Mesendoderm (in vitro differentiated cells): ENCODE measurements at regions not wholly inside any gene's neighbourhood (a gene's known extent, or its start where the extent isn't known, plus 50 kb on each side); places are given as distances from the start of the nearest gene placed in this dataset.

ENCODE experiments used
- DNase-seq: peaks from one replicate; pipeline ENCODE4 v3.0.0; 2013
- H2AK5ac ChIP-seq: 2 replicates; pipeline ENCODE4 v1.6.1; 2013; ENCODE audit warnings: low read length, inconsistent platforms
- H2BK120ac ChIP-seq: 2 replicates; pipeline ENCODE4 v1.6.1; 2013; ENCODE audit warnings: low read depth, mild to moderate bottlenecking, low read length, moderate library complexity, mixed read lengths
- H2BK15ac ChIP-seq: replicated peaks from 2 replicates; pipeline ENCODE4 v1.6.1; 2013; ENCODE audit warnings: low read depth, mild to moderate bottlenecking, moderate library complexity
- H2BK5ac ChIP-seq: 2 replicates; pipeline ENCODE4 v1.6.1; 2013; ENCODE audit warnings: low read length, inconsistent platforms
- H3K18ac ChIP-seq: 2 replicates; pipeline ENCODE4 v1.6.1; 2013; ENCODE audit warnings: mild to moderate bottlenecking, low read length, mixed read lengths
- H3K23ac ChIP-seq: one replicate; pipeline ENCODE4 v1.6.1; 2013; ENCODE audit warnings: low read length
- H3K27ac ChIP-seq: 2 replicates; pipeline ENCODE4 v1.5.1; 2013; ENCODE audit warnings: low read depth, mild to moderate bottlenecking, inconsistent platforms, low read length, moderate library complexity
- H3K27me3 ChIP-seq: 2 replicates; pipeline ENCODE4 v1.6.1; 2013; ENCODE audit warnings: low read length, control low read depth, mild to moderate bottlenecking, inconsistent platforms; ENCODE audit not compliant: insufficient read depth, poor library complexity
- H3K36me3 ChIP-seq: 2 replicates; pipeline ENCODE4 v1.6.1; 2013; ENCODE audit warnings: low read length, inconsistent platforms; ENCODE audit not compliant: control insufficient read depth, insufficient read depth
- H3K4ac ChIP-seq: one replicate; pipeline ENCODE4 v1.6.1; 2013; ENCODE audit warnings: low read depth, mild to moderate bottlenecking, low read length, moderate library complexity
- H3K4me1 ChIP-seq: 2 replicates; pipeline ENCODE4 v1.6.1; 2013; ENCODE audit warnings: low read depth, low read length, inconsistent platforms; ENCODE audit not compliant: control insufficient read depth
- H3K4me2 ChIP-seq: 2 replicates; pipeline ENCODE4 v1.6.1; 2013; ENCODE audit warnings: low read length
- H3K4me3 ChIP-seq: 2 replicates; pipeline ENCODE4 v1.5.1; 2013; ENCODE audit warnings: mild to moderate bottlenecking, low read length
- H3K56ac ChIP-seq: one replicate; pipeline ENCODE4 v1.6.1; 2013; ENCODE audit warnings: low read length
- H3K79me1 ChIP-seq: 2 replicates; pipeline ENCODE4 v1.6.1; 2013; ENCODE audit warnings: low read length, inconsistent platforms
- H3K79me2 ChIP-seq: 2 replicates; pipeline ENCODE4 v1.6.1; 2013; ENCODE audit warnings: mild to moderate bottlenecking, low read length; ENCODE audit not compliant: control insufficient read depth, insufficient read depth
- H3K9ac ChIP-seq: 2 replicates; pipeline ENCODE4 v1.6.1; 2013; ENCODE audit warnings: low read length, inconsistent platforms
- H4K5ac ChIP-seq: one replicate; pipeline ENCODE4 v1.6.1; 2013; ENCODE audit warnings: low read length
- H4K8ac ChIP-seq: one replicate; pipeline ENCODE4 v1.6.1; 2013; ENCODE audit warnings: low read depth, mild to moderate bottlenecking, control low read depth, low read length, moderate library complexity
- WGBS: extraction: QIAGEN DNeasy Blood & Tissue Kit; methylation state at CpG from one replicate; pipeline ENCODE4 v1.1.7; 2013; ENCODE audit warnings: low lambda C conversion rate, missing lambda C conversion rate; ENCODE audit not compliant: insufficient coverage; ENCODE audit errors: extremely low coverage; 5-methylcytosine and 5-hydroxymethylcytosine counted together

- H3K36me3 ChIP-seq: no peaks in the 10 kb centered on the region
- H4K8ac ChIP-seq: no peak overlapping the region
- H3K27me3 ChIP-seq: no peaks in the 10 kb centered on the region
- H3K9ac ChIP-seq: no peak overlapping the region
- no peak overlapping the region for H3K4me3 ChIP-seq
- no peaks in the 10 kb centered on the region for H3K79me2 ChIP-seq
- no peak overlapping the region for H2BK15ac ChIP-seq
- H3K4me1 ChIP-seq: no peaks in the 10 kb centered on the region
- no peak overlapping the region for H3K56ac ChIP-seq
- no peak overlapping the region for H3K23ac ChIP-seq
- no peak overlapping the region for H2AK5ac ChIP-seq
- H3K18ac ChIP-seq: no peak overlapping the region
- H2BK5ac ChIP-seq: no peak overlapping the region
- no peak for DNase-seq
- H4K5ac ChIP-seq: no peak overlapping the region
- no peak overlapping the region for H3K4me2 ChIP-seq
- H3K79me1 ChIP-seq: no peaks in the 10 kb centered on the region
- no peak overlapping the region for H3K27ac ChIP-seq
- no peak overlapping the region for H3K4ac ChIP-seq
- no peak overlapping the region for H2BK120ac ChIP-seq
Measured at GRCh38 chr4:31338000-31338399, 617.8 kb downstream of the PCDH7 start.

GRCh38 chr4:31341601-31342359 is 621.6 kb downstream of the PCDH7 start:
- Histone ChIP-seq H3K27ac (no peak overlapping the region), H2BK5ac (no peak overlapping the region), H3K4ac (no peak overlapping the region), H3K27me3 (no peaks in the 10 kb centered on the region), H3K23ac (no peak overlapping the region), H3K36me3 (no peaks in the 10 kb centered on the region), H3K18ac (no peak overlapping the region), H3K56ac (no peak overlapping the region), H3K79me2 (no peaks in the 10 kb centered on the region), H4K8ac (no peak overlapping the region), H2AK5ac (no peak overlapping the region), H3K4me2 (no peak overlapping the region), H3K9ac (no peak overlapping the region), H3K4me3 (no peak overlapping the region), H4K5ac (no peak overlapping the region), H3K79me1 (no peaks in the 10 kb centered on the region), H3K4me1 (no peaks in the 10 kb centered on the region), H2BK120ac (no peak overlapping the region), H2BK15ac (no peak overlapping the region)
- no peak for DNase-seq
- WGBS: no CpG with 5 or more reads among the region's 4 CpGs

DNA sequence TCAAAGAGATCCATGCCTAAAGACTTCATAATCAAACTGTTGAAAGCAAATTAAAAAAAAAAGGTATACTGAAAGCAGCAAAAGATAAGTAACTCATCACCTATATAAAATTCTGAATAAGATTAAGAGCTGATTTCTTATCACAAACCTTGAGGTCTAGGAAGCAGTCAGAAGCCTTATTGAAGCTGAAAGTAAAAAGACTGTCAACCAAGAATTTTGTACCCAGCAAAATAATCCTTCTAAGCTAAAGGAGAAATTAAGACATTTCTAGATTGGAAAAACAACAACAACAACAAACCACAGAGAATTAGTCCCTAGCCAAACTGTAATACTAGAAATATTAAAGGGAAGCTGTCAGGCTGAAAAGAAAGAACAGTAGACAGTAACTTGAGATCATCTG is 622.9 kb downstream of the PCDH7 start:
- no peaks in the 10 kb centered on the region for H3K4me1 ChIP-seq
- H3K4me3 ChIP-seq: no peak overlapping the region
- H3K36me3 ChIP-seq: no peaks in the 10 kb centered on the region
- no peak overlapping the region for H3K4me2 ChIP-seq
- no peak overlapping the region for H3K27ac ChIP-seq
- no peak overlapping the region for H3K4ac ChIP-seq
- H2BK120ac ChIP-seq: no peak overlapping the region
- H4K8ac ChIP-seq: no peak overlapping the region
- no peak overlapping the region for H2BK5ac ChIP-seq
- DNase-seq: peak; percentile 40
- H3K27me3 ChIP-seq: no peaks in the 10 kb centered on the region
- no peak overlapping the region for H3K23ac ChIP-seq
- H3K9ac ChIP-seq: no peak overlapping the region
- H3K79me1 ChIP-seq: no peaks in the 10 kb centered on the region
- no peak overlapping the region for H2BK15ac ChIP-seq
- no peak overlapping the region for H3K56ac ChIP-seq
- no peak overlapping the region for H3K18ac ChIP-seq
- H4K5ac ChIP-seq: no peak overlapping the region
- H3K79me2 ChIP-seq: no peaks in the 10 kb centered on the region
- no peak overlapping the region for H2AK5ac ChIP-seq

- Histone ChIP-seq H2BK120ac (no peak overlapping the region), H3K18ac (no peak overlapping the region), H3K27me3 (no peaks in the 10 kb centered on the region), H3K79me1 (no peaks in the 10 kb centered on the region), H3K4ac (no peak overlapping the region), H3K27ac (no peak overlapping the region), H3K23ac (no peak overlapping the region), H2BK15ac (no peak overlapping the region), H3K56ac (no peak overlapping the region), H3K4me2 (no peak overlapping the region), H2AK5ac (no peak overlapping the region), H3K4me3 (no peak overlapping the region), H3K9ac (no peak overlapping the region), H3K4me1 (no peaks in the 10 kb centered on the region), H3K36me3 (no peaks in the 10 kb centered on the region), H3K79me2 (no peaks in the 10 kb centered on the region), H4K5ac (no peak overlapping the region), H4K8ac (no peak overlapping the region), H2BK5ac (no peak overlapping the region)
- no peak for DNase-seq
- WGBS: no CpG with 5 or more reads among the region's 1 CpG
Measured at GRCh38 chr4:31349907-31350306, 629.7 kb downstream of the PCDH7 start.

GRCh38 chr4:31351695-31352094 is 631.5 kb downstream of the PCDH7 start:
- H4K8ac ChIP-seq: no peak overlapping the region
- H3K27me3 ChIP-seq: no peaks in the 10 kb centered on the region
- no peaks in the 10 kb centered on the region for H3K4me1 ChIP-seq
- no peak overlapping the region for H3K23ac ChIP-seq
- H4K5ac ChIP-seq: no peak overlapping the region
- H2BK5ac ChIP-seq: no peak overlapping the region
- no peaks in the 10 kb centered on the region for H3K79me2 ChIP-seq
- H3K4ac ChIP-seq: no peak overlapping the region
- no peaks in the 10 kb centered on the region for H3K79me1 ChIP-seq
- WGBS: no CpG with 5 or more reads among the region's 3 CpGs
- no peak overlapping the region for H3K4me3 ChIP-seq
- no peak overlapping the region for H2BK120ac ChIP-seq
- H3K36me3 ChIP-seq: no peaks in the 10 kb centered on the region
- DNase-seq: no peak
- H2BK15ac ChIP-seq: no peak overlapping the region
- H3K56ac ChIP-seq: no peak overlapping the region
- H3K9ac ChIP-seq: no peak overlapping the region
- H3K27ac ChIP-seq: no peak overlapping the region
- no peak overlapping the region for H3K4me2 ChIP-seq
- H2AK5ac ChIP-seq: no peak overlapping the region
- no peak overlapping the region for H3K18ac ChIP-seq

GRCh38 chr4:31356839-31357238 is 636.7 kb downstream of the PCDH7 start:
- no peak overlapping the region for H3K4me2 ChIP-seq
- no peaks in the 10 kb centered on the region for H3K27me3 ChIP-seq
- H2BK5ac ChIP-seq: no peak overlapping the region
- no peak overlapping the region for H3K23ac ChIP-seq
- no peak overlapping the region for H2BK15ac ChIP-seq
- H3K79me2 ChIP-seq: no peaks in the 10 kb centered on the region
- H3K36me3 ChIP-seq: no peaks in the 10 kb centered on the region
- no peak overlapping the region for H3K56ac ChIP-seq
- no peaks in the 10 kb centered on the region for H3K4me1 ChIP-seq
- H2AK5ac ChIP-seq: no peak overlapping the region
- no CpG with 5 or more reads among the region's 1 CpG for WGBS
- no peak overlapping the region for H2BK120ac ChIP-seq
- H3K9ac ChIP-seq: no peak overlapping the region
- H3K79me1 ChIP-seq: no peaks in the 10 kb centered on the region
- no peak overlapping the region for H3K27ac ChIP-seq
- H4K8ac ChIP-seq: no peak overlapping the region
- H3K4ac ChIP-seq: no peak overlapping the region
- H3K18ac ChIP-seq: no peak overlapping the region
- no peak for DNase-seq
- no peak overlapping the region for H3K4me3 ChIP-seq
- H4K5ac ChIP-seq: no peak overlapping the region
